ENCODE measurements at regions not wholly inside any gene's neighbourhood (a gene's known extent, or its start where the extent isn't known, plus 50 kb on each side); places are given as distances from the start of the nearest gene placed in this dataset.
"Not testable (repeated sequence)": the region's sequence is repeated elsewhere in the genome, so short reads cannot be mapped to it uniquely, and the experiment has no call there.

GRCh38 chr11:114959953-114960505 is 281.7 kb downstream of the NXPE2 start:
- no peak overlapping the region for H3K4me3 ChIP-seq
- no peak overlapping the region for H3K27ac ChIP-seq
- no peaks in the 10 kb centered on the region for H3K9me3 ChIP-seq
- no peaks in the 10 kb centered on the region for H3K27me3 ChIP-seq
- no peak for ATAC-seq
- TF ChIP-seq CTCF (IDR thresholded peaks at IDR 0.05), result no peak
- no peaks in the 10 kb centered on the region for H3K36me3 ChIP-seq
- no peak for DNase-seq
- intact Hi-C loops (cut with DNase I), result no loop called here
- H3K4me1 ChIP-seq, result no peaks in the 10 kb centered on the region

GRCh38 chr11:114960819-114961218 is 282.5 kb downstream of the NXPE2 start:
- H3K27ac ChIP-seq; intact Hi-C loops (cut with DNase I); H3K9me3 ChIP-seq; H3K27me3 ChIP-seq; ATAC-seq; DNase-seq; H3K4me3 ChIP-seq; H3K4me1 ChIP-seq; H3K36me3 ChIP-seq: not testable (repeated sequence)

- ATAC-seq (no peak), DNase-seq (no peak)
- no peaks in the 10 kb centered on the region for H3K36me3 ChIP-seq
- no peak for TF ChIP-seq CTCF (IDR thresholded peaks at IDR 0.05)
- H3K9me3 ChIP-seq, result no peaks in the 10 kb centered on the region
- H3K4me3 ChIP-seq, result no peak overlapping the region
- no peaks in the 10 kb centered on the region for H3K27me3 ChIP-seq
- intact Hi-C loops (cut with DNase I), result no loop called here
- H3K27ac ChIP-seq, result no peak overlapping the region
- H3K4me1 ChIP-seq, result no peaks in the 10 kb centered on the region
Observed at GRCh38 chr11:114964676-114965214, 286.4 kb downstream of the NXPE2 start.

GRCh38 chr11:114970927-114971645 is 292.8 kb downstream of the NXPE2 start:
- no peaks in the 10 kb centered on the region for H3K9me3 ChIP-seq
- DNase-seq (no peak), ATAC-seq (no peak)
- no peak overlapping the region for H3K27ac ChIP-seq
- no peaks in the 10 kb centered on the region for H3K4me1 ChIP-seq
- intact Hi-C loops (cut with DNase I), result no loop called here
- peaks cover 6% of the 10 kb centered on the region for H3K27me3 ChIP-seq
- H3K4me3 ChIP-seq, result no peak overlapping the region
- TF ChIP-seq CTCF (IDR thresholded peaks at IDR 0.05), result no peak
- H3K36me3 ChIP-seq, result no peaks in the 10 kb centered on the region

GRCh38 chr11:114972105-114972504 is 293.8 kb downstream of the NXPE2 start:
- intact Hi-C loops (cut with DNase I), result no loop called here
- DNase-seq (no peak), ATAC-seq (no peak)
- Histone ChIP-seq H3K27me3 (peaks cover 6% of the 10 kb centered on the region), H3K36me3 (no peaks in the 10 kb centered on the region), H3K9me3 (no peaks in the 10 kb centered on the region), H3K4me1 (no peaks in the 10 kb centered on the region), H3K4me3 (no peak overlapping the region), H3K27ac (no peak overlapping the region)
- TF ChIP-seq CTCF (IDR thresholded peaks at IDR 0.05), result no peak

- DNase-seq, result no peak
Observed at GRCh38 chr11:114977651-114978050, 299.3 kb downstream of the NXPE2 start.

More at GRCh38 chr11:114977651-114978050, 299.3 kb downstream of the NXPE2 start:
- Histone ChIP-seq H3K4me3 (no peak overlapping the region), H3K4me1 (no peaks in the 10 kb centered on the region), H3K27ac (no peak overlapping the region), H3K27me3 (peaks cover 6% of the 10 kb centered on the region), H3K9me3 (no peaks in the 10 kb centered on the region), H3K36me3 (no peaks in the 10 kb centered on the region)
- intact Hi-C loops (cut with DNase I), result no loop called here
- ATAC-seq, result no peak
- TF ChIP-seq CTCF (IDR thresholded peaks at IDR 0.05), result no peak
